Nephron progenitor cell (in vitro differentiated cells): ENCODE measurements at regions not wholly inside any gene's neighbourhood (a gene's known extent, or its start where the extent isn't known, plus 50 kb on each side); places are given as distances from the start of the nearest gene placed in this dataset.

ENCODE experiments used
- DNase-seq: peaks from one replicate; pipeline ENCODE4 v3.0.0; 2021
- H3K27ac Mint-ChIP-seq: 2 replicates; pipeline ENCODE4 v1.8.0; 2021; ENCODE audit warnings: mild to moderate bottlenecking, moderate library complexity, mixed read lengths
- H3K27me3 Mint-ChIP-seq: 2 replicates; pipeline ENCODE4 v1.8.0; 2021; ENCODE audit warnings: mild to moderate bottlenecking, low read depth, mixed read lengths; ENCODE audit not compliant: poor library complexity
- H3K36me3 Mint-ChIP-seq: 2 replicates; pipeline ENCODE4 v1.8.0; 2021; ENCODE audit warnings: low read depth, mixed read lengths
- H3K4me1 Mint-ChIP-seq: 2 replicates; pipeline ENCODE4 v1.8.0; 2021; ENCODE audit warnings: mixed read lengths
- H3K4me3 Mint-ChIP-seq: 2 replicates; pipeline ENCODE4 v1.8.0; 2021; ENCODE audit warnings: mild to moderate bottlenecking, moderate library complexity, mixed read lengths
- H3K9me3 Mint-ChIP-seq: 2 replicates; pipeline ENCODE4 v1.8.0; 2021; ENCODE audit warnings: mild to moderate bottlenecking, moderate library complexity, mixed read lengths
- TF ChIP-seq, protein P1 (sequence below): fragments of 200-600 bp; sonication (generic); IDR thresholded peaks from 2 replicates; pipeline ENCODE4 v1.5.0; 2021; ENCODE audit warnings: antibody characterized with exemption

DNA sequence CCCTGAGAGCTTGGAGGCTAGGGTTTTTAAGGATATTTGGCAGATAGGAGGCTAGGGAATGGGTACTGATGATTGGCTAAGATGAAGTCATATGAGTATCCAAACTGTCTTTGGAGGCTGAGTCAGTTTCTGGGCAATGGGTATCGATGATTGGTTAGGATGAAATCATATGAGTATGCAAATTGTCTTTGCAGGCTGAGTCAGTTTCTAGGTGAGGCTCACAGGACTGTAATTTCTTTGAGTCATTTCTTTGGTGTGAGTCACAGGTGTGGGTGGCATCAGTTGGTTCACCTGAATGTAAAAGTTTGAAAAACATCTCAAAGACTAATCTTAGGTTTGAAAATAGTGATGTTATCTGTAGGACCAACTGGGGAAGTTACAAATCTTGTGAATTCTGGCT lies 1068.0 kb downstream of the NR2F1-AS1 start:
- no peak for DNase-seq
- H3K36me3 Mint-ChIP-seq: no peaks in the 10 kb centered on the region
- peaks cover 41% of the 10 kb centered on the region for H3K9me3 Mint-ChIP-seq
- no peaks in the 10 kb centered on the region for H3K4me1 Mint-ChIP-seq
- no peaks in the 10 kb centered on the region for H3K27me3 Mint-ChIP-seq
- TF ChIP-seq, protein P1, sequence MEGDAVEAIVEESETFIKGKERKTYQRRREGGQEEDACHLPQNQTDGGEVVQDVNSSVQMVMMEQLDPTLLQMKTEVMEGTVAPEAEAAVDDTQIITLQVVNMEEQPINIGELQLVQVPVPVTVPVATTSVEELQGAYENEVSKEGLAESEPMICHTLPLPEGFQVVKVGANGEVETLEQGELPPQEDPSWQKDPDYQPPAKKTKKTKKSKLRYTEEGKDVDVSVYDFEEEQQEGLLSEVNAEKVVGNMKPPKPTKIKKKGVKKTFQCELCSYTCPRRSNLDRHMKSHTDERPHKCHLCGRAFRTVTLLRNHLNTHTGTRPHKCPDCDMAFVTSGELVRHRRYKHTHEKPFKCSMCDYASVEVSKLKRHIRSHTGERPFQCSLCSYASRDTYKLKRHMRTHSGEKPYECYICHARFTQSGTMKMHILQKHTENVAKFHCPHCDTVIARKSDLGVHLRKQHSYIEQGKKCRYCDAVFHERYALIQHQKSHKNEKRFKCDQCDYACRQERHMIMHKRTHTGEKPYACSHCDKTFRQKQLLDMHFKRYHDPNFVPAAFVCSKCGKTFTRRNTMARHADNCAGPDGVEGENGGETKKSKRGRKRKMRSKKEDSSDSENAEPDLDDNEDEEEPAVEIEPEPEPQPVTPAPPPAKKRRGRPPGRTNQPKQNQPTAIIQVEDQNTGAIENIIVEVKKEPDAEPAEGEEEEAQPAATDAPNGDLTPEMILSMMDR: no peak
- H3K27ac Mint-ChIP-seq: no peak overlapping the region
- no peak overlapping the region for H3K4me3 Mint-ChIP-seq

DNA sequence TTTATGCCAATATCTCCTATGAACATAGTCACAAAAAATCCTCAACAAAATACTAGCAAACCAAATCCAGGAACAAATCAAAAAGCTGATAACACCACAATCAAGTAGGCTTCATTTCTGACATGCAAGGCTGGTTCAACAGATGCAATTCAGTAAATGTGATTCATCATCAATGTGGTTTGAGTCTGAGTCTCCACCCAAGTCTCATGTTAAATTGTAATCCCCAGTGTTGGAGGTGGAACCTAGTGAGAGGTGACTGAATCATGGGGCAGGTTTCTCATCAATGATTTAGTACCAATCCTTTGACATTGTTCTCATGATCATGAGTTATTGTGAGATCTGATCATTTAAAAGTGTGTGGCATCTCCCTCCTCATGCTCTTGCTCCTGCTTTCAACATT lies 1072.7 kb downstream of the NR2F1-AS1 start:
- Mint-ChIP-seq H3K27me3 (no peaks in the 10 kb centered on the region), H3K9me3 (peaks cover 43% of the 10 kb centered on the region), H3K36me3 (no peaks in the 10 kb centered on the region), H3K4me1 (no peaks in the 10 kb centered on the region), H3K27ac (no peak overlapping the region), H3K4me3 (no peak overlapping the region)
- TF ChIP-seq, protein P1: no peak
- DNase-seq: no peak

DNA sequence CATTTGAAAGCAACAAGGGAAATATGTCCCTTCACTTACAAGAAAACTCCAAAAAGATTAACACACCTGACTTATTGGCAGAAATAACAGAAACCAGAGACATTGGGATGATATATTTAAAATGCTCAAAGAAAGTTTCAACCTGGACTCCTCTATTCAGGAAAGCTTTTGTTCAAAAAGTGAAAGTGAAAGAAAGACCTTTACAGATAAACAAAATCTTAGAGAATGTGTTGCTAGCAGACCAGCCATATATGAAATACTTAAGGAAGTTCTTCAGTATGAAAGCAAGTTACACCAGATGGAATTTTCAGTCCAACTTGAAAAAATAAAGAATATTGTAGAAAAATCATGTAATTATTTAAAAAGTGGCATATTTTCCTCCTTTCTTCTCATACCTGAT lies 1075.1 kb downstream of the NR2F1-AS1 start:
- no peak overlapping the region for H3K27ac Mint-ChIP-seq
- H3K9me3 Mint-ChIP-seq: peaks cover 24% of the 10 kb centered on the region
- DNase-seq: no peak
- H3K36me3 Mint-ChIP-seq: no peaks in the 10 kb centered on the region
- no peak overlapping the region for H3K4me3 Mint-ChIP-seq
- H3K27me3 Mint-ChIP-seq: no peaks in the 10 kb centered on the region
- TF ChIP-seq, protein P1: no peak
- no peaks in the 10 kb centered on the region for H3K4me1 Mint-ChIP-seq

DNA sequence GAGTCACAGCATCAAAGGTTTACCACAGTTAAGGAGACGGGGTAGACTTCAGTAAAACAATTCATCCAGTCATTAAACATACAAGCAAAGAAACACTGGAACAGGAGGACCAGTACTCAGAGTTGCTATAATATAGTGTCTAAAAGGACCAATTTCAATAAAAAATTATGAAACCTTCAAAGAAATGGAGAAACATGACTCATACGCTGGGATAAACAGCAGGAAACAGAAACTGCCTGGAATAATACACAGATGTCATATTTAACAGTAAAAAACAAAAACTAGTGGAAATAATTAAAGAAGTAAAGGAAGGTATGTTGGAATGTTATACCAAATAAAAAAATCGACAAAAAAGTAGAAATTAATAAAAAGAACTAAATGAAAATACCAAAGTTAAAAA lies 1075.9 kb downstream of the NR2F1-AS1 start:
- Mint-ChIP-seq H3K36me3 (no peaks in the 10 kb centered on the region), H3K4me1 (no peaks in the 10 kb centered on the region), H3K4me3 (no peak overlapping the region), H3K9me3 (peaks cover 17% of the 10 kb centered on the region), H3K27me3 (no peaks in the 10 kb centered on the region), H3K27ac (no peak overlapping the region)
- TF ChIP-seq, protein P1: no peak
- DNase-seq: no peak

DNA sequence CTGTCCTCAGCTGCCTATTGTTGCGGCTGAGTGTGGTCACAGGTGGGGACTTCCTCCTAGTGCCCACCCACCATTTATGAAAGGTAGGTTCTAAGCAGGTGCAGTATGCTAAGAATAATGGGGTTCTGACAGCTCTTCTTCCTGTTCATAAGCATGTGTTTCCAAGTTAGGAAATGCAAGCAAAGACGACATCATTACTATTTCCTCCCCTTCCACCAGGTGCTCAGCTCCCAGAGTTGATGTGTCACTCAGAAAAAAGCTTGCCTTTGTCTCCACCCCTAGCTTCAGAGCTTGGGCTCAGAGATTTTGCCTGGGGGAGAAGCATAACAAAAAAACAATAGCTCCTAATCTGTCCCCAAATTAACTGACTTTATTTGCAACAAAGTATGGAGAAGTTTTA lies 1076.7 kb downstream of the NR2F1-AS1 start:
- Mint-ChIP-seq H3K27ac (no peak overlapping the region), H3K27me3 (no peaks in the 10 kb centered on the region), H3K36me3 (no peaks in the 10 kb centered on the region), H3K4me1 (no peaks in the 10 kb centered on the region), H3K9me3 (peaks cover 17% of the 10 kb centered on the region), H3K4me3 (no peak overlapping the region)
- TF ChIP-seq, protein P1: no peak
- DNase-seq: no peak

DNA sequence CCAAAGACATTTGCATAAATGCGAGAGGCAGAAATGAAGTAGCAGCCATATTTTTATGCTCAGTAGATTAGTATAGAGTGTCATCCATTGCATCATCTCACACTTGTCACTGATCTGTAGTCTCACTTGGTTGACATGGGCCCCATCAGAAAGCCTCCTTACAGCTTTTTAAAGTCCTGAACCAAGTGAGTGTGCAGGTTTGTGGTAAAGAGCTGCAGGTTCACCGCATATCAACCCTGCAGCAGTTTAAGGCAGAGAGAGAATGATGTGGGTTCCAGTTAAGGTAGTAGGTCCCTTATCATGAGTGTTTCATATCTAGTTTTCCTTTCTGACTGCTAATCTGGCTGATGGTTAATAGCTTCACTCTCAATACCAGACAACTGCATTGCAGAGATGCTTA lies 1080.3 kb downstream of the NR2F1-AS1 start:
- no peaks in the 10 kb centered on the region for H3K9me3 Mint-ChIP-seq
- no peaks in the 10 kb centered on the region for H3K36me3 Mint-ChIP-seq
- H3K27me3 Mint-ChIP-seq: no peaks in the 10 kb centered on the region
- H3K4me3 Mint-ChIP-seq: no peak overlapping the region
- H3K27ac Mint-ChIP-seq: no peak overlapping the region
- TF ChIP-seq, protein P1: no peak
- DNase-seq: no peak
- H3K4me1 Mint-ChIP-seq: no peaks in the 10 kb centered on the region
